Erythroblast (primary cell): ENCODE measurements at regions not wholly inside any gene's neighbourhood (a gene's known extent, or its start where the extent isn't known, plus 50 kb on each side); places are given as distances from the start of the nearest gene placed in this dataset.

ENCODE experiments used
- GATA1 ChIP-seq: IDR thresholded peaks from 2 replicates; pipeline ENCODE4 v1.6.1; 2011; ENCODE audit warnings: low read depth, mild to moderate bottlenecking, control low read depth, low read length, moderate library complexity
- POLR2A ChIP-seq: IDR thresholded peaks from 2 replicates; pipeline ENCODE4 v1.6.1; 2011; ENCODE audit warnings: mild to moderate bottlenecking, low read length

DNA sequence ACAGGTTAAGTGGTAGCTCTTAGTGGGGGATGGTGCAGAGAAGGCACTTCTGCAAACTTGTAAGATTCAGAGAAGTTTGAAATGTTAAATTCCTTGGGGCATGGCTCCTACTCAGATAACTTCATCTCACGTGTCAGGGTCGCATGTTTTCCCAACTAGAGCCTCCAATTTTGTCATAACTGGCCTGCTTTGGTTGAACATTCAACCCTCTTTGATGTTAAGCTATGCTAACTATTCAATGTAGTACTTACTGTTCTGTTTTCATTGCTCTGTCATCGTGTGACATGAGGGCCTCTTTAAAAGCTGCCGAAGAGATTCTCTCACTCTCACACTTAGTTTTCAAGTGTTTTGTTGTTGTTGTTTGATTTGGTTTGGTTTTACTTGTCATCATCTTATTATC lies 280.8 kb downstream of the CDH11 start:
- TF ChIP-seq POLR2A (no peak), GATA1 (no peak)
